ENCODE measurements at regions not wholly inside any gene's neighbourhood (a gene's known extent, or its start where the extent isn't known, plus 50 kb on each side); places are given as distances from the start of the nearest gene placed in this dataset.

DNA sequence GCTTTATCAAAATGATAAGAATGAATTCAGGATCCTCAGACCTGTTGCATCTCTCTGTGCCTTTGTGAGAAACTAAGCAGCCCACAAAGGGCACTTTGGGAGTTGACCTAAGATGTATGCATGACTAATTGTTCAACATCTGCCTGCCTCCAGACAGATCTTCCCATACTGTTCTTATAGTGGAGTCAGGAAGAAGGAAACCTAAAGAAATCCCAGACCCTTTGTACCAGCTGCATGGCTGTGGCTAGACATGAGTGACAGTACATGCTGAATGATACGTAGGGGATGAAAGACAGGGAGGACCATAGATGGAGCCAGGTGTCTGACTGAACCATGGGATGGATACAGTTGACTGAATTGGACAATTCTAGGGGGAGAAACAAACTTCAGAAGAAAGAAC is 148.7 kb upstream of the PCGF5 start:
- H3K36me3 ChIP-seq (ENCODE audit: control insufficient read depth, insufficient read depth, low read length), result no peaks in the 10 kb centered on the region
- intact Hi-C loops (cut with micrococcal nuclease; ENCODE audit: unreplicated experiment), result no loop called here
- no peaks in the 10 kb centered on the region for H3K9me3 ChIP-seq (ENCODE audit: control insufficient read depth, insufficient read depth, low read depth, low read length)
- ATAC-seq (no peak), DNase-seq (ENCODE audit: low read depth, low spot score) (no peak)
- H3K4me1 ChIP-seq (ENCODE audit: control insufficient read depth, insufficient read depth, low read length), result no peaks in the 10 kb centered on the region
- ChIA-PET POLR2A (no interaction called here), CTCF (no interaction called here)
- H3K27me3 ChIP-seq (ENCODE audit: control insufficient read depth, insufficient read depth, low read length), result peaks cover 8% of the 10 kb centered on the region
- BruUV-seq (replicated peaks), result no TSS peak
- H3K4me3 ChIP-seq (ENCODE audit: low read depth in 2 of 2, low read length in 2 of 2), result no peak overlapping the region
- TF ChIP-seq POLR2AphosphoS5 (IDR thresholded peaks at IDR 0.05; ENCODE audit: low read depth, low read length) (no peak), TCF7L2 (IDR thresholded peaks at IDR 0.05; ENCODE audit: low read depth, low read length) (no peak), SIN3A (IDR thresholded peaks at IDR 0.05; ENCODE audit: borderline replicate concordance, insufficient read depth, low read depth, low read length) (no peak)
- TF ChIP-seq, protein P1, sequence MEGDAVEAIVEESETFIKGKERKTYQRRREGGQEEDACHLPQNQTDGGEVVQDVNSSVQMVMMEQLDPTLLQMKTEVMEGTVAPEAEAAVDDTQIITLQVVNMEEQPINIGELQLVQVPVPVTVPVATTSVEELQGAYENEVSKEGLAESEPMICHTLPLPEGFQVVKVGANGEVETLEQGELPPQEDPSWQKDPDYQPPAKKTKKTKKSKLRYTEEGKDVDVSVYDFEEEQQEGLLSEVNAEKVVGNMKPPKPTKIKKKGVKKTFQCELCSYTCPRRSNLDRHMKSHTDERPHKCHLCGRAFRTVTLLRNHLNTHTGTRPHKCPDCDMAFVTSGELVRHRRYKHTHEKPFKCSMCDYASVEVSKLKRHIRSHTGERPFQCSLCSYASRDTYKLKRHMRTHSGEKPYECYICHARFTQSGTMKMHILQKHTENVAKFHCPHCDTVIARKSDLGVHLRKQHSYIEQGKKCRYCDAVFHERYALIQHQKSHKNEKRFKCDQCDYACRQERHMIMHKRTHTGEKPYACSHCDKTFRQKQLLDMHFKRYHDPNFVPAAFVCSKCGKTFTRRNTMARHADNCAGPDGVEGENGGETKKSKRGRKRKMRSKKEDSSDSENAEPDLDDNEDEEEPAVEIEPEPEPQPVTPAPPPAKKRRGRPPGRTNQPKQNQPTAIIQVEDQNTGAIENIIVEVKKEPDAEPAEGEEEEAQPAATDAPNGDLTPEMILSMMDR (IDR thresholded peaks at IDR 0.05), result no peak
- TF ChIP-seq, protein P2, sequence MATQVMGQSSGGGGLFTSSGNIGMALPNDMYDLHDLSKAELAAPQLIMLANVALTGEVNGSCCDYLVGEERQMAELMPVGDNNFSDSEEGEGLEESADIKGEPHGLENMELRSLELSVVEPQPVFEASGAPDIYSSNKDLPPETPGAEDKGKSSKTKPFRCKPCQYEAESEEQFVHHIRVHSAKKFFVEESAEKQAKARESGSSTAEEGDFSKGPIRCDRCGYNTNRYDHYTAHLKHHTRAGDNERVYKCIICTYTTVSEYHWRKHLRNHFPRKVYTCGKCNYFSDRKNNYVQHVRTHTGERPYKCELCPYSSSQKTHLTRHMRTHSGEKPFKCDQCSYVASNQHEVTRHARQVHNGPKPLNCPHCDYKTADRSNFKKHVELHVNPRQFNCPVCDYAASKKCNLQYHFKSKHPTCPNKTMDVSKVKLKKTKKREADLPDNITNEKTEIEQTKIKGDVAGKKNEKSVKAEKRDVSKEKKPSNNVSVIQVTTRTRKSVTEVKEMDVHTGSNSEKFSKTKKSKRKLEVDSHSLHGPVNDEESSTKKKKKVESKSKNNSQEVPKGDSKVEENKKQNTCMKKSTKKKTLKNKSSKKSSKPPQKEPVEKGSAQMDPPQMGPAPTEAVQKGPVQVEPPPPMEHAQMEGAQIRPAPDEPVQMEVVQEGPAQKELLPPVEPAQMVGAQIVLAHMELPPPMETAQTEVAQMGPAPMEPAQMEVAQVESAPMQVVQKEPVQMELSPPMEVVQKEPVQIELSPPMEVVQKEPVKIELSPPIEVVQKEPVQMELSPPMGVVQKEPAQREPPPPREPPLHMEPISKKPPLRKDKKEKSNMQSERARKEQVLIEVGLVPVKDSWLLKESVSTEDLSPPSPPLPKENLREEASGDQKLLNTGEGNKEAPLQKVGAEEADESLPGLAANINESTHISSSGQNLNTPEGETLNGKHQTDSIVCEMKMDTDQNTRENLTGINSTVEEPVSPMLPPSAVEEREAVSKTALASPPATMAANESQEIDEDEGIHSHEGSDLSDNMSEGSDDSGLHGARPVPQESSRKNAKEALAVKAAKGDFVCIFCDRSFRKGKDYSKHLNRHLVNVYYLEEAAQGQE (IDR thresholded peaks at IDR 0.05; ENCODE audit: insufficient read depth in 1 of 2, low read depth in 2 of 2, low read length in 1 of 2), result no peak
- in situ Hi-C loops (cut with HindIII; ENCODE audit: low pct_unique_long_range_greater_than_20kb, low sequenced_read_pairs), result no loop called here
- no peak overlapping the region for H3K27ac ChIP-seq (ENCODE audit: low read length)

DNA sequence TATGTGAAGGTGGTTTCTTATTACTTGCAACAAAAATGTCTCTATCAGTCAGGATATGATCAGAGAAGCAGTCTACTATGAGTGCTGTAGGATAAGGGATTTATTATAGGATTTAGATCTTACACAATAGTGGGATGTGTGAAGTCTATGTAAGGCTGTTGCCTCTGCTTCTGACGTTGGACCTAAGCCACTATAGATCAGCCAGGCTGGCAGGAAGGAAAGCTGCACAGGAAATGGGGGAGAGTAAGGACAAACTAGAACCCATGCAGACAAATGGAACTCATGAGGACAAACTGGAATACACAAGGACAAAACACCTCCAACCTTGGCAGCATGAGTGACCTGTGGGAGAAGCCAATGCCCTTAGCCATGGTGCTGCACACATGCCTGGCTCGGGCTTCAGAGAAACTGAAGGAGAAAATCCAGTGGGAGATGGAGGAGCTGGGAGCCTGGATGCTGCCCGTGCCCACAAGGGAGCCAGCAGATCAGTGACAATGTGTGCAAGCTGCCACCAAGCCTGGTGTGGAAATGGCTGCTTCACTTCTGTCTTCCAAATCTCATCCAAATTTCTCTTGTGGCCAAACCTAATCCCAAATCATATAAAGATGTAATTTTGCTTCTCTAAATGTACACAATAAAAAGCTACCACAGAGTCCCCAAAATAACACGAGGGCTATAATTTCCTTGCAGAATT is 147.0 kb upstream of the PCGF5 start:
- peaks cover 13% of the 10 kb centered on the region for H3K27me3 ChIP-seq (ENCODE audit: control insufficient read depth, insufficient read depth, low read length)

More for the DNA sequence above, 147.0 kb upstream of the PCGF5 start:
- TF ChIP-seq TCF7L2 (IDR thresholded peaks at IDR 0.05; ENCODE audit: low read depth, low read length) (no peak), SIN3A (IDR thresholded peaks at IDR 0.05; ENCODE audit: borderline replicate concordance, insufficient read depth, low read depth, low read length) (no peak), POLR2AphosphoS5 (IDR thresholded peaks at IDR 0.05; ENCODE audit: low read depth, low read length) (no peak)
- TF ChIP-seq, protein P1 (IDR thresholded peaks at IDR 0.05), result no peak
- TF ChIP-seq, protein P2 (IDR thresholded peaks at IDR 0.05; ENCODE audit: insufficient read depth in 1 of 2, low read depth in 2 of 2, low read length in 1 of 2), result no peak
- no peak for ATAC-seq
- Histone ChIP-seq H3K9me3 (ENCODE audit: control insufficient read depth, insufficient read depth, low read depth, low read length) (no peaks in the 10 kb centered on the region), H3K27ac (ENCODE audit: low read length) (no peak overlapping the region), H3K36me3 (ENCODE audit: control insufficient read depth, insufficient read depth, low read length) (no peaks in the 10 kb centered on the region), H3K4me3 (ENCODE audit: low read depth in 2 of 2, low read length in 2 of 2) (no peak overlapping the region), H3K4me1 (ENCODE audit: control insufficient read depth, insufficient read depth, low read length) (no peaks in the 10 kb centered on the region)
- BruUV-seq (replicated peaks), result no TSS peak
- no peak for DNase-seq (ENCODE audit: low read depth, low spot score)
- ChIA-PET CTCF (no interaction called here), POLR2A (no interaction called here)
- in situ Hi-C loops (cut with HindIII; ENCODE audit: low pct_unique_long_range_greater_than_20kb, low sequenced_read_pairs), result no loop called here
- intact Hi-C loops (cut with micrococcal nuclease; ENCODE audit: unreplicated experiment), result no loop called here
